H1 (cell line): ENCODE measurements at regions not wholly inside any gene's neighbourhood (a gene's known extent, or its start where the extent isn't known, plus 50 kb on each side); places are given as distances from the start of the nearest gene placed in this dataset.
A peak's percentile ranks its signal among the peaks of the same experiment; 100 is the strongest.
"Not testable (repeated sequence)": the region's sequence is repeated elsewhere in the genome, so short reads cannot be mapped to it uniquely, and the experiment has no call there.

Source experiments
- CTCF ChIA-PET: fragments of 300-600 bp; sonication (Branson Sonifier 250); formaldehyde crosslinking; loops from one replicate; lab custom pipeline; 2021; ENCODE audit not compliant: partially characterized antibody; lab: Charles Lee
- POLR2A ChIA-PET: fragments of 300-600 bp; sonication (Branson Sonifier 250); formaldehyde crosslinking; loops from one replicate; lab custom pipeline; 2021; ENCODE audit warnings: inconsistent platforms; ENCODE audit not compliant: partially characterized antibody; lab: Charles Lee
- DNase-seq, 2 experiments: peaks; one replicate each; pipeline versions ENCODE4 v3.0.0 to v3.0.0-alpha.2; 2010 to 2022; ENCODE audit warnings: low spot score in 2 of 2, low read depth in 1 of 2, mixed read lengths in 1 of 2
- FAIRE-seq: peaks from 2 replicates; lab custom pipeline; 2011; peaks lifted over from hg19 to GRCh38; lab: Jason Lieb, UNC
- H2AFZ ChIP-seq: 2 replicates; pipeline ENCODE4 v1.8.1; 2012; ENCODE audit warnings: low read length, inconsistent platforms
- H2AK5ac ChIP-seq: 2 replicates; pipeline ENCODE4 v1.6.1; 2013; ENCODE audit warnings: low read depth, low read length
- H2BK120ac ChIP-seq: replicated peaks from 2 replicates; pipeline ENCODE3; 2013; ENCODE audit warnings: low read depth, low read length, inconsistent platforms
- H2BK12ac ChIP-seq: 2 replicates; pipeline ENCODE4 v1.6.1; 2013; ENCODE audit warnings: low read depth, low read length
- H2BK15ac ChIP-seq: 2 replicates; pipeline ENCODE4 v1.6.1; 2013; ENCODE audit warnings: low read length
- H2BK20ac ChIP-seq: 2 replicates; pipeline ENCODE4 v1.6.1; 2013; ENCODE audit warnings: low read length
- H2BK5ac ChIP-seq: 2 replicates; pipeline ENCODE4 v1.6.1; 2013; ENCODE audit warnings: low read depth, low read length
- H3K14ac ChIP-seq: 2 replicates; pipeline ENCODE4 v1.6.1; 2013; ENCODE audit warnings: inconsistent platforms; ENCODE audit not compliant: insufficient read length
- H3K18ac ChIP-seq: 2 replicates; pipeline ENCODE4 v1.6.1; 2013; ENCODE audit warnings: low read length; ENCODE audit errors: extremely low read depth
- H3K23ac ChIP-seq: 2 replicates; pipeline ENCODE4 v1.6.1; 2013; ENCODE audit warnings: inconsistent platforms; ENCODE audit not compliant: insufficient read length
- H3K23me2 ChIP-seq: 2 replicates; pipeline ENCODE4 v1.6.1; 2013; ENCODE audit warnings: low read depth, low read length
- H3K27ac ChIP-seq: 2 replicates; pipeline ENCODE4 v1.6.1; 2011; ENCODE audit warnings: low read depth, low read length, inconsistent platforms
- H3K27me3 ChIP-seq, 4 experiments: replicated peaks in 1 of 4; 1 replicate in 1 of 4; 2 replicates in 3 of 4; pipeline versions ENCODE4 v1.6.1 to v1.8.1; 2011 to 2013; ENCODE audit warnings: low read length in 3 of 4, mild to moderate bottlenecking in 3 of 4, inconsistent platforms in 2 of 4, mixed read lengths in 2 of 4, moderate library complexity in 1 of 4; ENCODE audit not compliant: control insufficient read depth in 3 of 4, insufficient read depth in 3 of 4; ENCODE audit errors: extremely low read depth in 1 of 4
- H3K36me3 ChIP-seq, 4 experiments: 2 replicates each; pipeline versions ENCODE4 v1.6.1 to v1.8.1; 2011 to 2013; ENCODE audit warnings: mild to moderate bottlenecking in 4 of 4, low read length in 3 of 4, moderate library complexity in 2 of 4, control low read depth in 1 of 4, inconsistent platforms in 1 of 4; ENCODE audit not compliant: insufficient read depth in 4 of 4, control insufficient read depth in 2 of 4
- H3K4ac ChIP-seq: replicated peaks from 2 replicates; pipeline ENCODE3; 2013; ENCODE audit warnings: low read length, low read depth, mixed read lengths, inconsistent platforms; ENCODE audit not compliant: insufficient read length
- H3K4me1 ChIP-seq, 4 experiments: replicated peaks in 1 of 4; 1 replicate in 1 of 4; 2 replicates in 3 of 4; pipeline versions ENCODE4 v1.6.1 to v1.8.1; 2011 to 2013; ENCODE audit warnings: low read length in 3 of 4, inconsistent platforms in 2 of 4, mixed read lengths in 1 of 4; ENCODE audit not compliant: insufficient read depth in 4 of 4, control insufficient read depth in 3 of 4
- H3K4me2 ChIP-seq, 2 experiments: 2 replicates each; pipeline versions ENCODE4 v1.6.1 to v1.8.1; 2011 to 2013; ENCODE audit warnings: low read depth in 2 of 2, low read length in 2 of 2, control low read depth in 1 of 2, inconsistent platforms in 1 of 2, mild to moderate bottlenecking in 1 of 2; ENCODE audit not compliant: insufficient read depth in 1 of 2
- H3K4me3 ChIP-seq, 4 experiments: fragments of 200-600, 300-600 bp in 1 of 4; sonication (generic), shearing (Covaris generic), sonication (Bioruptor Twin) in 1 of 4; 2 replicates each; pipeline versions ENCODE4 v1.5.1 to v1.8.1; 2011 to 2016; ENCODE audit warnings: low read length in 4 of 4, low read depth in 3 of 4, control low read depth in 2 of 4, inconsistent platforms in 2 of 4, mild to moderate bottlenecking in 2 of 4, mixed read lengths in 1 of 4, moderate library complexity in 1 of 4; ENCODE audit not compliant: insufficient read depth in 2 of 4; ENCODE audit errors: extremely low read depth in 1 of 4
- H3K56ac ChIP-seq: replicated peaks from 2 replicates; pipeline ENCODE3; 2013; ENCODE audit warnings: low read depth, mild to moderate bottlenecking, mixed read lengths, low read length, inconsistent platforms; ENCODE audit not compliant: insufficient read length
- H3K79me1 ChIP-seq: 2 replicates; pipeline ENCODE4 v1.6.1; 2013; ENCODE audit warnings: low read depth, low read length, control low read depth
- H3K79me2 ChIP-seq, 2 experiments: 2 replicates each; pipeline versions ENCODE4 v1.6.1 to v1.8.1; 2012 to 2013; ENCODE audit warnings: low read length in 2 of 2, mild to moderate bottlenecking in 2 of 2, inconsistent platforms in 1 of 2; ENCODE audit not compliant: insufficient read depth in 2 of 2, control insufficient read depth in 1 of 2
- H3K9ac ChIP-seq, 4 experiments: replicated peaks in 1 of 4; 1 replicate in 1 of 4; 2 replicates in 3 of 4; pipeline versions ENCODE4 v1.6.1 to v1.8.1; 2011 to 2013; ENCODE audit warnings: low read depth in 3 of 4, low read length in 3 of 4, control low read depth in 2 of 4, mild to moderate bottlenecking in 2 of 4, moderate library complexity in 2 of 4, inconsistent platforms in 1 of 4; ENCODE audit errors: extremely low read depth in 1 of 4
- H3K9me3 ChIP-seq, 2 experiments: 2 replicates each; pipeline versions ENCODE4 v1.6.1 to v1.8.1; 2012 to 2013; ENCODE audit warnings: mild to moderate bottlenecking in 2 of 2, moderate library complexity in 2 of 2, control low read depth in 1 of 2, inconsistent platforms in 1 of 2, low read depth in 1 of 2, low read length in 1 of 2, mixed read lengths in 1 of 2; ENCODE audit not compliant: insufficient read depth in 2 of 2
- H4K20me1 ChIP-seq, 2 experiments: replicated peaks in 1 of 2; 2 replicates each; pipeline versions ENCODE3 to v1.8.1; 2011 to 2013; ENCODE audit warnings: inconsistent platforms in 2 of 2, low read length in 2 of 2, mild to moderate bottlenecking in 1 of 2; ENCODE audit not compliant: insufficient read depth in 2 of 2, control insufficient read depth in 1 of 2
- H4K5ac ChIP-seq: 2 replicates; pipeline ENCODE4 v1.6.1; 2013; ENCODE audit warnings: low read length, low read depth, mixed read lengths, inconsistent platforms; ENCODE audit not compliant: insufficient read length
- H4K8ac ChIP-seq: 2 replicates; pipeline ENCODE4 v1.8.0; 2013; ENCODE audit warnings: mild to moderate bottlenecking, moderate library complexity, low read length, inconsistent platforms; ENCODE audit not compliant: insufficient read depth; ENCODE audit errors: extremely low read depth
- H4K91ac ChIP-seq: replicated peaks from 2 replicates; pipeline ENCODE3; 2013; ENCODE audit warnings: low read length, mixed read lengths, inconsistent platforms; ENCODE audit not compliant: insufficient read length
- WGBS, 2 experiments: shearing (Covaris generic) in 1 of 2; methylation state at CpG; one replicate each; pipeline versions ENCODE4 v1.1.6 to v1.1.7; 2013 to 2015; ENCODE audit warnings: low lambda C conversion rate in 2 of 2, mixed read lengths in 2 of 2, inconsistent platforms in 1 of 2, low coverage in 1 of 2, missing lambda C conversion rate in 1 of 2; ENCODE audit not compliant: insufficient replicate concordance in 2 of 2, insufficient coverage in 1 of 2, insufficient read length in 1 of 2; ENCODE audit errors: extremely low coverage in 1 of 2, missing lambda C conversion rate in 1 of 2; 5-methylcytosine and 5-hydroxymethylcytosine counted together

DNA sequence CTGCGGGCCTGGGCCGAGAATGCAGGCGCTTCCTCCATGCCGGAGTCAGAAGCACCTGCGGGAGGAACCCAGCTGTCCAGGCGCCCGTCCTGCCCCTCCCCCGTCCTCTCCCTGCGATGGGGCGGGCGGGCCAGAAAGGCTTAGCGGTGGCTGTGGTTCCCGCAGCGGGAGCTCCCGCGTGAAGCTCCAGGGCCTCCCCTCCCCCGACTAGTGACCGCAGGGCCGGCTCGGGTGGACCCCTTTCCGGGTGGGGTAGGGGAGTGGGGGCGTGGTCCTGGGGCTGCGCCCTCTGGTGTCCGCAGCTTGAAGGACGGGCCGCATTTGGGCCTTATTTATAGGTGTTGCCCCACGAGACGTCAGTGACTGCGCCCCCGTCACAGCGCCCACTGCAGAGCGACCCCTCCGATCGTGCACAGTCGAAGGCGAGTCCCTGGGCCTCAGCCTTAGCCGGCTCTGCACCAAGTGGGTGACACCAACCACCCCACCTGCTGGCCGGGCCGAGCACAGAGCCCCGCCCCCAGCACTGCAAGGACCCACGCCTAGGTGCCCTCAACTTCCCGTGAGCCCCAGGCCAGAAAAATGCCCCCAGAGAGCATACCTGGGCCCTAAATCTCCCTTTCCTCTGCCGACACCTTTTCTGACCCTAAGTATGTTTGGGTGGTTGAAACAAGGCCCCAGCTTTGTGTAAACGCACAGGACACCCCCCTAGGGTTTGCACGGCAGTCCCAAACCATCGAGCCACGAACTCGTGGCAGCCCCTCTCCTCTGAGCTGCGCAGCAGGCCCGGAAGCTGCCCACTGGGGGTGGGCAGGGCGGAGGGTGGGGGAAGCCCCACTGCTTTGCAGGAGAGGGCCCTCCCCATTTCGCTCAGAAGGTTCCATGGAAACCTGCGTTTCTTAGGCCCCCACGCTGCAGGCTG lies 252.4 kb downstream of the ANKRD30B start:
- H3K79me1 ChIP-seq, H3K9ac ChIP-seq, H4K20me1 ChIP-seq, H3K14ac ChIP-seq, H3K56ac ChIP-seq, H3K23me2 ChIP-seq, H2AFZ ChIP-seq, H2BK120ac ChIP-seq, H2BK5ac ChIP-seq, H3K23ac ChIP-seq, H3K36me3 ChIP-seq, H4K8ac ChIP-seq, H4K91ac ChIP-seq, CTCF ChIA-PET, H4K5ac ChIP-seq, POLR2A ChIA-PET, H2BK20ac ChIP-seq, H3K4me1 ChIP-seq, H3K4me3 ChIP-seq, H3K4ac ChIP-seq, H3K79me2 ChIP-seq, H3K18ac ChIP-seq, H3K27ac ChIP-seq, H2BK12ac ChIP-seq, H3K27me3 ChIP-seq, H2BK15ac ChIP-seq, FAIRE-seq, H3K4me2 ChIP-seq, H2AK5ac ChIP-seq: not testable (repeated sequence)
- peaks cover 9 to 93% of the 10 kb centered on the region in 2 experiments; a peak in 2 of 4 replicates for H3K9me3 ChIP-seq
- WGBS, 2 experiments: 93% methylated on average over 18 of the region's 54 CpGs; no CpG with 5 or more reads in 1 of the 2 experiments
- DNase-seq: peak in 1 of 2 experiments; percentile 70
